K562 (cell line): ENCODE measurements at regions not wholly inside any gene's neighbourhood (a gene's known extent, or its start where the extent isn't known, plus 50 kb on each side); places are given as distances from the start of the nearest gene placed in this dataset.

Source experiments
- ATAC-seq: fragments of 200-7000 bp; cut with Tn5 transposase; 3 replicates; pipeline ENCODE4 v1.9.1; 2020; ENCODE audit warnings: moderate library complexity
- BruUV-seq: library from RNA; stranded (reverse); fragments of 400-500 nt; replicated peaks from 2 replicates; lab custom pipeline; 2021; lab: Mats Ljungman, UMichigan
- CTCF ChIA-PET: fragments of 300-600 bp; formaldehyde crosslinking; extraction: SDS; loops from one replicate; lab custom pipeline; 2021; ENCODE audit warnings: low intra/inter-chr PET ratio; lab: Yijun Ruan, JAX
- POLR2A ChIA-PET: fragments of 300-600, 350-650 bp; sonication (Branson Sonifier 250); formaldehyde crosslinking; extraction: SDS; loops from one replicate; lab custom pipeline; 2021; ENCODE audit warnings: antibody characterized with exemption, inconsistent platforms; lab: Yijun Ruan, JAX
- DNase-seq, 4 experiments: peaks; one replicate each; pipeline versions ENCODE4 v3.0.0 to v3.0.0-alpha.2; 2011 to 2018; ENCODE audit warnings: low spot score in 3 of 4, mixed read lengths in 3 of 4; ENCODE audit errors: extremely low read depth in 1 of 4
- FAIRE-seq: peaks from 2 replicates; lab custom pipeline; 2011; peaks lifted over from hg19 to GRCh38; lab: Jason Lieb, UNC
- H2AFZ ChIP-seq: 2 replicates; pipeline ENCODE4 v1.6.0; 2011; ENCODE audit warnings: low read depth, low read length, control low read depth, inconsistent platforms
- H3K27ac ChIP-seq: fragments of 200-600 bp; 3 replicates; pipeline ENCODE4 v1.8.0; 2011; ENCODE audit warnings: low read depth, mild to moderate bottlenecking, control low read depth, inconsistent platforms, low read length, moderate library complexity, mixed read lengths; ENCODE audit errors: extremely low read depth
- H3K27me3 ChIP-seq, 2 experiments: fragments of 300-600 bp in 1 of 2; 2 replicates in 1 of 2; 3 replicates in 1 of 2; pipeline versions ENCODE4 v1.6.0 to v1.8.0; 2011; ENCODE audit warnings: inconsistent platforms in 2 of 2, low read length in 2 of 2, mild to moderate bottlenecking in 1 of 2, mixed read lengths in 1 of 2, moderate library complexity in 1 of 2; ENCODE audit not compliant: control insufficient read depth in 2 of 2, insufficient read depth in 2 of 2
- H3K36me3 ChIP-seq: fragments of 300-600 bp; 3 replicates; pipeline ENCODE4 v1.8.0; 2011; ENCODE audit warnings: mild to moderate bottlenecking, low read length, inconsistent platforms; ENCODE audit not compliant: control insufficient read depth, insufficient read depth
- H3K4me1 ChIP-seq, 2 experiments: fragments of 200-600 bp in 1 of 2; replicated peaks in 1 of 2; 2 replicates in 1 of 2; 3 replicates in 1 of 2; pipeline versions ENCODE4 v1.5.1 to v1.8.0; 2011; ENCODE audit warnings: inconsistent platforms in 2 of 2, low read length in 2 of 2, mild to moderate bottlenecking in 1 of 2, mixed read lengths in 1 of 2, moderate library complexity in 1 of 2; ENCODE audit not compliant: control insufficient read depth in 2 of 2, insufficient read depth in 2 of 2
- H3K4me2 ChIP-seq: 2 replicates; pipeline ENCODE4 v1.6.1; 2011; ENCODE audit warnings: low read length, control low read depth, inconsistent platforms, mixed read lengths; ENCODE audit not compliant: insufficient read depth
- H3K4me3 ChIP-seq: fragments of 200-600 bp; sonication (generic), shearing (Covaris generic); 2 replicates; pipeline ENCODE4 v1.5.1; 2016; ENCODE audit warnings: control low read depth, inconsistent platforms
- H3K79me2 ChIP-seq: fragments of 200-600 bp; 3 replicates; pipeline ENCODE4 v1.8.0; 2011; ENCODE audit warnings: low read length, inconsistent platforms; ENCODE audit not compliant: control insufficient read depth, insufficient read depth
- H3K9ac ChIP-seq, 2 experiments: 2 replicates each; pipeline versions ENCODE4 v1.6.0 to v1.6.1; 2011; ENCODE audit warnings: low read depth in 2 of 2, low read length in 2 of 2, control low read depth in 1 of 2, inconsistent platforms in 1 of 2, mild to moderate bottlenecking in 1 of 2, mixed read lengths in 1 of 2; ENCODE audit not compliant: insufficient read depth in 1 of 2
- H3K9me1 ChIP-seq: one replicate; pipeline ENCODE4 v1.6.0; 2011; ENCODE audit warnings: inconsistent platforms, mild to moderate bottlenecking, low read length, moderate library complexity; ENCODE audit not compliant: control insufficient read depth, insufficient read depth
- H3K9me3 ChIP-seq: replicated peaks from 2 replicates; pipeline ENCODE4 v1.5.1; 2011; ENCODE audit warnings: low read depth, low read length, inconsistent platforms; ENCODE audit not compliant: control insufficient read depth, insufficient read depth
- H4K20me1 ChIP-seq: replicated peaks from 2 replicates; pipeline ENCODE4 v1.6.1; 2011; ENCODE audit warnings: low read length, inconsistent platforms, mixed read lengths; ENCODE audit not compliant: control insufficient read depth, insufficient read depth
- BRD9 ChIP-seq: fragments of 450-650 bp; IDR thresholded peaks from 2 replicates; pipeline ENCODE4 v1.6.1; 2018; ENCODE audit warnings: low read depth; ENCODE audit not compliant: partially characterized antibody
- CTCFL ChIP-seq: IDR thresholded peaks from 2 replicates; pipeline ENCODE4 v1.6.1; 2011; ENCODE audit warnings: borderline replicate concordance, low read depth, mild to moderate bottlenecking, moderate library complexity, low read length; ENCODE audit not compliant: insufficient read depth, poor library complexity, severe bottlenecking
- DNMT1 ChIP-seq: fragments of 450-650 bp; IDR thresholded peaks from 2 replicates; pipeline ENCODE4 v1.6.1; 2016; ENCODE audit warnings: antibody characterized with exemption, mild to moderate bottlenecking
- EP300 ChIP-seq: IDR thresholded peaks from 2 replicates; pipeline ENCODE4 v1.6.1; 2012; ENCODE audit warnings: low read length, improper control_type of control experiment
- HDAC8 ChIP-seq: fragments of 450-650 bp; IDR thresholded peaks from 2 replicates; pipeline ENCODE4 v1.6.1; 2016; ENCODE audit warnings: mild to moderate bottlenecking, missing genetic modification characterization, moderate library complexity, missing compliant biosample characterization
- IRF2 ChIP-seq: sonication (generic); formaldehyde crosslinking; IDR thresholded peaks from 2 replicates; pipeline ENCODE4 v1.8.1; 2022; ENCODE audit warnings: mild to moderate bottlenecking, missing genetic modification reagents
- LEF1 ChIP-seq: fragments of 450-650 bp; IDR thresholded peaks from 2 replicates; pipeline ENCODE4 v1.6.1; 2016; ENCODE audit warnings: mild to moderate bottlenecking
- MTF1 ChIP-seq: fragments of 250-450 bp; sonication (Bioruptor Pico); IDR thresholded peaks from 2 replicates; pipeline ENCODE4 v1.9.0; 2021; ENCODE audit warnings: moderate library complexity, mild to moderate bottlenecking, inconsistent platforms, borderline replicate concordance
- NCOA6 ChIP-seq: fragments of 450-650 bp; IDR thresholded peaks from 2 replicates; pipeline ENCODE4 v1.6.1; 2017; ENCODE audit warnings: mild to moderate bottlenecking
- NFATC3 ChIP-seq: fragments of 450-650 bp; IDR thresholded peaks from 2 replicates; pipeline ENCODE4 v1.6.1; 2017; ENCODE audit warnings: mild to moderate bottlenecking
- SOX6 ChIP-seq: fragments of 450-650 bp; IDR thresholded peaks from 2 replicates; pipeline ENCODE4 v1.6.1; 2014; ENCODE audit warnings: mild to moderate bottlenecking
- SRF ChIP-seq, 2 experiments: fragments of 250-450, 450-650 bp in 1 of 2; sonication (Bioruptor Pico) in 1 of 2; sonication (generic) in 1 of 2; formaldehyde crosslinking; IDR thresholded peaks; 2 replicates each; pipeline versions ENCODE4 v1.5.0 to v1.5.1; 2020 to 2022; ENCODE audit warnings: mild to moderate bottlenecking in 1 of 2, missing genetic modification reagents in 1 of 2
- TAL1 ChIP-seq: fragments of 450-650 bp; IDR thresholded peaks from 2 replicates; pipeline ENCODE4 v1.6.1; 2016; ENCODE audit warnings: mild to moderate bottlenecking
- TCF15 ChIP-seq: fragments of 250-450 bp; sonication (Bioruptor Pico); IDR thresholded peaks from 2 replicates; pipeline ENCODE4 v1.8.0; 2022; ENCODE audit warnings: moderate library complexity, mild to moderate bottlenecking, inconsistent platforms
- TRIM25 ChIP-seq: fragments of 450-650 bp; IDR thresholded peaks from 2 replicates; pipeline ENCODE4 v1.7.0; 2016; ENCODE audit warnings: borderline replicate concordance
- ZKSCAN8 ChIP-seq: fragments of 200-800 bp; sonication (Bioruptor generic); IDR thresholded peaks from 2 replicates; pipeline ENCODE4 v1.6.1; 2016; ENCODE audit warnings: missing genetic modification characterization, missing compliant biosample characterization
- WGBS: fragments of 100-300 bp; shearing (Covaris generic); methylation state at CpG from one replicate; pipeline ENCODE4 v1.1.6; 2016; ENCODE audit warnings: low coverage, mixed read lengths; ENCODE audit not compliant: insufficient coverage; ENCODE audit errors: missing lambda C conversion rate; 5-methylcytosine and 5-hydroxymethylcytosine counted together
- in situ Hi-C: fragments of 300-500 bp; cut with MboI; formaldehyde crosslinking; loops from 4 replicates; pipeline ENCODE4 v1.15.0; 2018; ENCODE audit warnings: inconsistent platforms, mixed read lengths
- intact Hi-C: fragments of 100-400 bp; cut with micrococcal nuclease; formaldehyde crosslinking; loops from 2 replicates; pipeline ENCODE4 v1.14.2; 2022

GRCh38 chr13:58728126-58728525 lies 1096.6 kb downstream of the PCDH17 start (continued):
- TF ChIP-seq TRIM25 (no peak), SOX6 (no peak), ZKSCAN8 (no peak), CTCFL (no peak)

- no peak for TF ChIP-seq SRF (CRISPR knock-in tag; IDR thresholded peaks at IDR 0.05)
- TF ChIP-seq TAL1 = no peak
- TF ChIP-seq HDAC8 (tag) = no peak
- TF ChIP-seq TCF15 (CRISPR knock-in tag) = no peak
- TF ChIP-seq LEF1 = no peak
- no peak for TF ChIP-seq DNMT1
- no peak for TF ChIP-seq EP300
- TF ChIP-seq BRD9 = no peak
- no peak for TF ChIP-seq MTF1 (CRISPR knock-in tag)
- TF ChIP-seq NFATC3 = no peak
- TF ChIP-seq IRF2 (CRISPR knock-in tag) = no peak
- TF ChIP-seq NCOA6 = no peak
- Histone ChIP-seq H3K4me1 (no peaks in the 10 kb centered on the region), H3K27ac (no peak overlapping the region), H3K36me3 (no peaks in the 10 kb centered on the region), H3K9me3 (no peaks in the 10 kb centered on the region), H3K9ac (no peak overlapping the region), H2AFZ (no peak overlapping the region), H3K79me2 (no peaks in the 10 kb centered on the region), H3K9me1 (no peaks in the 10 kb centered on the region), H3K27me3 (no peaks in the 10 kb centered on the region), H4K20me1 (no peaks in the 10 kb centered on the region), H3K4me2 (no peak overlapping the region), H3K4me3 (no peak overlapping the region)
- FAIRE-seq (no peak), DNase-seq (no peak), ATAC-seq (no peak)
- 0% methylated on average over 1 of the region's 1 CpG for WGBS
- intact Hi-C loops = no loop called here
- ChIA-PET POLR2A (no interaction called here), CTCF (no interaction called here)
- no TSS peak for BruUV-seq
- in situ Hi-C loops = no loop called here
Observed at GRCh38 chr13:58729361-58729760, 1097.8 kb downstream of the PCDH17 start.
